DMS153 treated with DMSO at 0.1 percent for 48 hours (cell line): ENCODE measurements at regions not wholly inside any gene's neighbourhood (a gene's known extent, or its start where the extent isn't known, plus 50 kb on each side); places are given as distances from the start of the nearest gene placed in this dataset.
"Not testable (repeated sequence)": the region's sequence is repeated elsewhere in the genome, so short reads cannot be mapped to it uniquely, and the experiment has no call there.

ENCODE experiments used
- DNase-seq: peaks from one replicate; lab custom pipeline; 2025; ENCODE audit not compliant: unreplicated experiment; lab: John Stamatoyannopoulos, UW

DNA sequence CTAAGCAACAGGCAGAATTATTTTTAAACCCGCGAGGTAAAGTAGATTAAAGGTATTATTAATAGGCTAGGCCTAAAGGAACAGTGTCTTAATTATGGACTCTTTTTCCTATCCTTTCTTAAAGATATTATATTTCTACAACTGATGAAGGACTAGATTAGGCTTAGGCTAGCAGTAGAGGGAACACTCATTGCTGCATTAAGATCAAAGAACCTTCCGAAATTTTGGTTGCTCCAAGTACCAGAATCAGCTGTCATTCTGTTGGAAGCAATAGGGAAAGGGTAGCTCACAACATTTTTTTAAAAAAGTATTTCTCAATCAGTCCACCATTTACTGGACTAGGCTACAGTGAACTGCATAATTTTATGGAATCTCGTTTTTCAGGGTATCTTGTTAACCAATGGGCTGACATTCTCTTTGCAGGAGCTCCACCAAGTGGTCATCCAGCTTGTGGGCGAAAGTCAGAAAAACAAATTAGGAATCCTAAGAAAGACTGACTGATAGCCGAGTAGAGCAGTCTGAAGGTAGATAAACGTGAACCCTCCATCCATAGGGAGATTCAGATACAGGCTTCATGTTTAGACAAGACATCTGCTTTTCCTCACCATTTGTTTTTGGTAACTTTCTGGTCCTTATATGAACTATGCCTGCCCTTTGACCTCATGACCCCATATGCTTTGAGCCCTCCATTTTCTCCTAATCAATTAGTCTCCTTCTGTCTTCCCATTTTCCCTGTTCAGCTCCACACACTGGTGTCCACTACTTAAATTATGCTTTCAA lies 103.6 kb upstream of the CHD1 start:
- no peak for DNase-seq

DNA sequence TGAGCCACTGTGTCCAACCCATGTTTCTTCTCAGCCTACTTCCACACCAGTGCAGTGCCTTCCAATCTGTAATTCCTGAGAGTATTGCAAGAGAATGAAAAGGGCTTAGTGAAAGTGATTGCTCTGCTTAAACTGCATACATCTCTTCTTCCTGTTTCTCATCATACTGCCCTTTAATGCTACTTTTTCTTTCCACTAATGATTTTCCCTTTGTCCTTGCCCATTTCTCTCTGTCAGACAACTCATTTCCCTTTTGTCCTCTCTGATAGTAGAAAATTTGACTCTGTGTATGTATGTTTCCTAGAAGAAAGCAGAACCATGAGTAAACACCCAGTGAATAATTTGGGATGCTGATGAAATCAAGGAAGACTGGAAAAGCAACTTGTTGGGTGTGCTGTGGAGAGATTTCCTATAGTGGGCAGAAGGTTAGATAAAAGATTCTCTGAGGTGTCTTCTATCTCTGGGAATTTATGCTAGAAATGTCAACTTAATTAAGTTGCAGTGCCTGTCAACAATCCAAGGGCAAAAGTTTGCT lies 102.2 kb upstream of the CHD1 start:
- no peak for DNase-seq

- DNase-seq: no peak
Measured at GRCh38 chr5:99029172-99029571, 100.4 kb upstream of the CHD1 start.

GRCh38 chr5:99028170-99028569 lies 99.4 kb upstream of the CHD1 start:
- DNase-seq: not testable (repeated sequence)

DNA sequence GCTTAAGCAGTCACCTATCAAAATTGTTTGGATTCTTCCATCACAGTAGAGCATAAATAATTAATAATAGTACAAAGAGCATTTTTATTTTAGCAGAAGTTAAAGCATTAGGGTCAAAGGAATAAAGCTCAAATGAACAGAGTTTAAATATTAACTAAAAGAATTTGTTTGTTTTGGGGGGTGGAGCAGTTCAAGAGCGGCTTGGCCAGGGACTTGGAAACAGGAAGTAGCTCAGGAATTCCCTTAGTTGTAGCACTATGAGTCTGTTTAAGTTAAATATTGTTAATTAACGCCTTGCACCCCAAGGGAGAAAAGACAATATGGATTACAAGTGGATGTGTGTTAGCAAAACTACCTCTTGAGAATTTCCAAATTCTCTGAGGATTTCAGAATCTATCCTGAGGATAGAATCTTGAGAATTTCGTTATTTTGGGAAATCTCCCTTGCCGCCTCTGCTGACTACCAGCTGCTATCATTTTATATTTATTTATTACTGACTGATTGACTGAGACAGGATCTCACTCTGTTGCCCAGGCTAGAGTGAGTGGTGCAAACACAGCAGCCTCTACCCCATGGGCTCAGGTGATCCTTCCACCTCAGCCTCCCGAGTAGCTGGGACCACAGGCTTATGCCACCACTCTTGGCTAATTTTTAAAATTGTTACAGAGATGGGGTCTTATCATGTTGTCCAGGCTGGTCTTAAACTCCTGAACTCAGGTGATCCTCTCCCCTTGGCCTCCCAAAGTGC lies 96.7 kb upstream of the CHD1 start:
- DNase-seq: no peak

DNA sequence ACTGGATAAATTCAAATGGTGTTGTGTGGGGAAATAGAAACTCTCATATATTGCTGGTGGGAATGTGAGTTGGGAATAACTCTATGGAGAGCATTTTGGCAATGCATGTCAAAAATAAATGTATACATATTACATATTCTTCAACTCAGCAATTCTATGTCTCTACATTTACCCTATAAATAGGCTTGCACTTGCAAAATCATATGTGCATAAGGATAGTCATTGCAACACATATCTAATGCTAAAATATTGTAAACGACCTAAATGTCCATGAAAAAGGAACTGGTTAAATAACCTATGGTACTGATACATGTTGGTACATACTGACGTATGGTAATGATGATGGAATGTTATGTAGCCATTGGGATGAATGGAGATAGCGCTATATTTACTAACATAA lies 94.5 kb upstream of the CHD1 start:
- no peak for DNase-seq

DNA sequence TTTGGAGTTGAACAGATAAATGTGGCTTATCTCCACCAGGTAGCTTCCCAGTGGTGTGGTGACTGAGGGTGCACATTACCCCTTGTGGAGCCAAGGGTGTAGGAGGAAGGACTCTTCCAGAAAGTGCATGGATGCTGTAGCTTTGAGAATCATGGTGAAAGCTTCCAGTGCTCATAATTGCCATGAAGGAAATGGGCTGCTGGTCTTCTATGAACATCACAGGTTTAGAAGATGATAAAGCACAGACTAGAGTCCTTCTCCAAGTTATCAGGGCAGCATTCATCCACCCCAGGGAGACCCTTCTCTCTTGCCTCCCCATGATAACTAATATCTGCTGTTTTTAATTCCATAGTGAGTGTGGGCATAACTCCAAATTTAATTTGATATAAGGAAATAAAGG lies 93.4 kb upstream of the CHD1 start:
- no peak for DNase-seq

DNA sequence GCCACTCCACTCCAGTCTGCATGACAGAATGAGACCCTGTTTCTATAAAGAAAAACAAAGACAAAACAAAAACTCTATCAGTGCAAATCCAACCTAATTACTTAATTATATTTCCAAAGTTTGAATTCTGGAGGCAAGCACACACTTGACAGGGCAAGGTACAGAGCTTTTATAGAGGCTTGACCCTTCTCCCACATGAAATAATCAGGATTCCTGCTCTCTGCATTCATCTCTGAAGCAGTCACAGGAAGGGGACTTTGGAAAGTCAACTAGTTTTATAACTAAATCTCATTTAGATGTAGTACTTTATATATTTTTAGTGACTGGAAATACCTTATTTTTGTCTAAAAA lies 91.9 kb upstream of the CHD1 start:
- DNase-seq: no peak

DNA sequence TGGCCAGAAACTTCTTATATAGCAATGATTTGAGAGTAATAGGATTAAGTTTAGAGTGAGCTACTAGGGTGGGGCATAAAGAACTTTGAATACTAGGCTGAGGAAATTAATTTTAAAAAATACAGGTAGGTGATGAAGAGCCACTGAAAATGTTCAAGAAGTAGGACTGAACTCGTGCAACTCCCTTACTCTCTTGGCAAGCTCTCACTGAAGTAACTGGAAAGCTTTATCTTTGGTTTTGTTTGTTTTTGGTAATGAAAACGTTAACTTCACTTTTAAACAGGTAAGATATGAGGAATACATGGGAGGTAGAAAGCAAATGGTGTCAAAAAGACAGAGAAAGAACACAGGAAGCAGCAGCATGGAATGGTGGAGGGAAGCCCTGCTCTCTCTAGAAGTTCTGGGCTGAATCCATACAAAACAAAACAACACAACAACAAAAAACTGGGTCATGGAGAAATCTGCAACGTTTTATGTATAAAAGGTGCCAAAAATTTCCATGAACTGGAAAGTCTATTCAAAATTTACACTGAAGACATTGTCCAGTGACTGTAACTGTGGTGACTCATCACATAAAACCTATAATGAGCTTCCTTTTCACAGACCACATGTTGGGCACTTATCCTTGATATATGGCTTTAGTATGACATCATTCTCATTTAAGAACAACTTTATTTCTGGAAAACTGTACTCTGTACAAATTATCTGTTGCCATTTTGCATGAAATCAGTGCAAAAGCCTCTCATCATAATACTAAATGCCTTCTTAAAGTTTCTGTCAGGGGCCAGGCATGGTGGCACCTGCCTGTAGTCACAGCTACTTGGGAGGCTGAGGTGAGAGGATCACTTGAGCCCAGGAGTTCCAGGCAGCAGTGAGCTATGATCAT lies 91.2 kb upstream of the CHD1 start:
- DNase-seq: no peak

- DNase-seq: no peak
Measured at GRCh38 chr5:99019254-99019653, 90.4 kb upstream of the CHD1 start.

DNA sequence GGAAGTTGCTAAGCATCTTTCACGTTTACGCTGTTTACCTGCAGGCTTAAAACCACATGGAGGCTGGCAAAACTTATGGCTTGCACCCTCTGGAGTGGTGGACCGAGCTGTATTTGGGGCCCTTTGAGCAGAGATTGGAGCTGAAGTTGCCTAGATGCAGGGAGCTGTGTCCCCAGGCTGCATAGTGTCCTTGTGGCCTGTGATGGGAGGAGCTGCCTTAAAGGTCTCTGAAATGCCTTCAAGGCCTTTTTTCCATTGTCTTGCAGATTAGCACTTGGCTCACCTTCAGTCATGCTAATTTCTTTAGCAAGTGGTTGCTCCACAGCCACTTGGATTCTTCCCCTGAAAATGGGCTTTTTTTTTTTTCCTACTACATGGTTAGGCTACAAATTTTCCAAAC lies 81.5 kb upstream of the CHD1 start:
- no peak for DNase-seq

- not testable (repeated sequence) for DNase-seq
Measured at GRCh38 chr5:99008009-99008408, 79.2 kb upstream of the CHD1 start.

DNA sequence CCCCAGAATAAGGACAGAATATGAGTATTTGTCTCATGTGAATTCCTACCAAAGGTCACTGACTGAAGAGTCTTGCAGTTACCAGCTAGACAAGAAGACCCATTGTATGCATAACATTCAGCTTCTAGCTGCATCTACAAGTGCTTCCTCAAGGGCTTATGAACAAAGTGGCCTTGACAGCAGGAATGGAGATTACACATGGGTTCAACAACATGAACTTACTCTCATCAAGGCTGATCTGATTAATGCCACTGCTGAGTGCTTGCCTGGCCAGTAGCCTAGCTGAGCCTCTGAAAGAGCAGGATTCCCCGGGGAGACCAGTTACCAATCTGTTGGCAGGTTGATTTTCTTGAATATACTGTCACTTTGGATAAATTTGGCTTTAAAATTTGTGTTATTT lies 76.7 kb upstream of the CHD1 start:
- no peak for DNase-seq

DNA sequence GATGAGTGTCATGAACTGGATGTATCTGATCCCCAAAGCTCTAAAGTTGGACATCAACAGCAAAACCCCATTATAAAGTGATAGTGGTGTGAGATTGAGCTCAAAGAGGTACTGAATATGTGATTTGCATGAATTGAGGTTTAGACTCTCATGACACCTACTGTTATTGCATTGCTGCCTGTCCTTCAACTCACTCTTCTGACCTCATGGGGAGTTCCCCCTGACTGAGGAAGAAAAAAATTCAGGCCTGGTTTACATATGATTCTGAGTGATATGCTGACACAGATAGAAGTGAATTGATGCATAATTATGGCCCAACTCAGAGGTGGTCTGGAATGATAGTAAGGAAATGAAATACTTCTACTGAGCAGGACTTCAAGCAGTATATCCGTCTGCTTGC lies 76.2 kb upstream of the CHD1 start:
- DNase-seq: no peak

DNA sequence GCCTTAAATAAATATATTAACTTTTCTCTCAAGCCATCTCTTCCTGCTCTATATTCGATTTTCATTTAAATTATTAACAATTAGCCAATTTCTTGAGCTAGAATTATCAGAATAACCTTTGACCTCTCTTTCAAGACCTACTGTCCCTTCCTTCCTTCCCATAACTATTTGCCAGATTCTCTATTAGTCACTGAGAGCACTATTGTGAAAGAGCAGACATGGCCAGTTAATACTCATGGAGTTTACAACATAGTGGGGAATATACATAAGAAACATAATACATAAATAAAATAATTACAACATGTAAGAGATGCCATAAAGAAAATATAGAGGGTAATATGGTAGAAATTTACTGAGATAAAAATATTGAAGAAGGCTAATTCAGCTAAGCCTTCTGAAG lies 72.1 kb upstream of the CHD1 start:
- DNase-seq: no peak

- DNase-seq: no peak
Measured at GRCh38 chr5:99000221-99000620, 71.4 kb upstream of the CHD1 start.

DNA sequence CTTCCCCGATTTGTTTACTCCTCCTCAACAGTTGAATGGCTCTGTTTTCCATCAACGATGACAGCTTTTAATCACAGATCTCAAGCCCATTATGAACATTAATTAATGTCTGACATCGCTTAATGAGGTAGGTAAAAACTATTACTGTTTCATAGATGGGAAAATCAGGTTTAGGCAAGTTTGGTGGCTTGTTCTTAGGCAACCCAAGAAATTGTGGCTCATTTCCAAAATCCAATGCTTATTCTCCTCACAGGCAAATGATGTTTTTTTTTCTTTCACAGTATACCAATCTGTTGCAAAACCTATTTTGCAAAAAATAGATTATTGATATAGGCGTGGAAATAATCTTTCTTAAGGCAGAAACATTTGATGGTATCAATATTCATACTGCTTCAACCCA lies 70.8 kb upstream of the CHD1 start:
- DNase-seq: no peak

DNA sequence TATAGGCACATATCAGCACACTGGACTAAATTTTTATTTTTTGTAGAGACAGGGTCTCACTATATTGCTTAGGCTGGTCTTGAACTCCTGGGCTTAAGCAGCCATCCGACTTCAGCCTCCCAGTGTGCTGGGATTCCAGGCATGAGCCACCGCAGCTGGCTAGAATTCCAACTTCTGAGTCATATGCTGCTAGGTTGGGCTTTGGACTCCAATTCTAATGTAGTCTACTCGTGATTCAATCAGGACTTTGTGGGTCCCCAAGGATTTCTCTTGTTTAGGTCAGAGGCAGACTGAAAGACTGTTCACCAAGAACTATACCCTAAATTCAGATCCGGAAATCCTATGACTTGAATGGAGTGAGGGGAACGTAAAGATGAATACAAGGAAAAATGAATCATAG lies 68.2 kb upstream of the CHD1 start:
- no peak for DNase-seq

GRCh38 chr5:98994611-98995010 lies 65.8 kb upstream of the CHD1 start:
- DNase-seq: no peak

DNA sequence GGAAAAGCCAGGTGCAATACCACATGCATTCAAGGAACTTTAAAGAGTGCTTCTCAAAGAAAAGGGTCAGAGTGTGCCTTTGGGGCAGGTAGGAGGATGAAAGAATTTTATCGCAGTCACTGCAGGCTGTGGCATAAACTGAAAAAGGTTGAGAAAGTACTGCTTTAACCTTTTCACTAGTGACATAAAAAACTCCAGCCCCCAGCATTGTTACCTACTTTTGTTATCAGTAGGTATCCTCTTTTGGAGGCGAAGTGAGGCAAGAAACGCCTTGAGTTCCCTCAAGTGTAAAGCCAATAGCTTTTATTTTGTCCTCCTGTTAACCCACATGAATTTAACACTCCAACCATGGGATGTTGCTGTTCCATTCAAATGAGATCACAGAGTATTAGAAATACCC lies 64.7 kb upstream of the CHD1 start:
- no peak for DNase-seq

- no peak for DNase-seq
Measured at GRCh38 chr5:98992552-98992951, 63.7 kb upstream of the CHD1 start.

- no peak for DNase-seq
Measured at GRCh38 chr5:98989727-98990126, 60.9 kb upstream of the CHD1 start.
